ENCODE measurements at regions not wholly inside any gene's neighbourhood (a gene's known extent, or its start where the extent isn't known, plus 50 kb on each side); places are given as distances from the start of the nearest gene placed in this dataset.

DNA sequence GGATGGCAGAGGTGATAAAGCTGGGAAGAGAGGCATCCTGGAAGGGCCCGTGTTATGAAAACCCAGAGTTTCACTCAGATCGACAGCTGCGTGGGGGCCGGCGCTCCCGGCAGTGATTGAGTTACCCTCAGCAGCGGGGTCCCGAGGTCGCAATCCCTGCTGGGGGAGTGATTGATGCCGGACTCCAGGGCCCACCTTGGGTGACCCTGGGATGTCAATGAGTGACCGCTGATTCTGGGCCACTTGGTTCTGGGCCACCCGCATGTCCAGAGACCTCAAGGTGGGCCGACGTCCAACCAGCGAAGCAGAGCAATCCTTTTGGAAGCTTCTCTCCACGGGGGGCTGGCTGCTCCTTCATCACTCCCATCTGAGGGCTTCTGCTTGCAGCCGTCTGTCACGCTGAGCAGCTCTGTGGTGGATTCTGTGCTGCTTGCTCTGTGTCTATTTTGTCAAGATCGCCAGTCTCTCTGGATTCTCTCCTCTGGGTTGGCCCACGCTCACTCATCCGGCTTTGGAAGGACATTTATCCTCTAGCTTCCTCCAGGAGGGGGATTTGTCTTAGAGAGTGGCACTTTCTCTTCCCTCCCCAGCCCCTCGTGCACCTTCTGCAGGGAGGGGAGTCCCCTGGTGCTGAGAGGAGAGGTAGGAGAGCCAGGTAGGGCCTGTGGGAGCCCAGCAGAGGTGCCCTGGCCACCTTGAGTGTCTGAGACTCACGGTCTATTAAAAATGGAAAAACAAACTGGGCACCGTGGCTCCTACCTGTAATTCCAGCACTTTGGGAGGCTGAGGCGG lies 110.9 kb upstream of the C1orf174 start:
- no peak for DNase-seq (ENCODE audit: low spot score in 2 of 2)
- FAIRE-seq = no peak

DNA sequence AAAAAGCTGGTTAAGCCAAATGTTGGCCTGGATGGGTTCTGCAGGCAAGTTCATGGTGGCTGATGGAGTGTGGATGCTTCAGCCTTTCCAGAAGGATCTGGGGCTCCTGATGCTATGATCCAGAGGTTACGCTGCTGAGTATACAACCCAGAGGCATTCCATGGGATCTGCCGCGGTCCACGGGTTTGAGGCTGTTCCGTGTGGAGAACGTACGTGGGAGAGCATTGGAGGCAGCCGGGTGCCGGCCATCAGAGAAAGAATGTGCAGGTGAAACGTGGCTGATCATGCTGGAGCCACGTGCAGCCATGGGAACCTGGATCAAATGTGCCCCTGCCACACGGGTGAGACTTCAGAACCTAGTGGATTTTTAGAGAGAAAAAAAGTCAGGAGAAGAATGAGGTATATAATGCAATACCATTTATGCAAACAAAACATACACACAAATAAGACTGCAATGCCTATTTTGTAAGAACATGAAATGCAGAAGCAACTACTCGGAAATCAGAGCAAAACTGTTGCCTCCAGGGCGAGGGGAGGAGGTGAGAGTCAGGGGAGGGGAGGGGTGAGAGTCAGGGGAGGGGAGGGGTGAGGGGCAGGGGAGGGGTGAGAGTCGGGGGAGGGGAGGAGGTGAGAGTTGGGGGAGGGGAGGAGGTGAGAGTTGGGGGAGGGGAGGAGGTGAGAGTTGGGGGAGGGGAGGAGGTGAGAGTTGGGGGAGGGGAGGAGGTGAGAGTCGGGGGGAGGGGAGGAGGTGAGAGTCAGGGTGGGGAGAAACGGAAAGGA lies 116.5 kb upstream of the C1orf174 start:
- FAIRE-seq (no peak), DNase-seq (ENCODE audit: low spot score in 2 of 2) (no peak)

DNA sequence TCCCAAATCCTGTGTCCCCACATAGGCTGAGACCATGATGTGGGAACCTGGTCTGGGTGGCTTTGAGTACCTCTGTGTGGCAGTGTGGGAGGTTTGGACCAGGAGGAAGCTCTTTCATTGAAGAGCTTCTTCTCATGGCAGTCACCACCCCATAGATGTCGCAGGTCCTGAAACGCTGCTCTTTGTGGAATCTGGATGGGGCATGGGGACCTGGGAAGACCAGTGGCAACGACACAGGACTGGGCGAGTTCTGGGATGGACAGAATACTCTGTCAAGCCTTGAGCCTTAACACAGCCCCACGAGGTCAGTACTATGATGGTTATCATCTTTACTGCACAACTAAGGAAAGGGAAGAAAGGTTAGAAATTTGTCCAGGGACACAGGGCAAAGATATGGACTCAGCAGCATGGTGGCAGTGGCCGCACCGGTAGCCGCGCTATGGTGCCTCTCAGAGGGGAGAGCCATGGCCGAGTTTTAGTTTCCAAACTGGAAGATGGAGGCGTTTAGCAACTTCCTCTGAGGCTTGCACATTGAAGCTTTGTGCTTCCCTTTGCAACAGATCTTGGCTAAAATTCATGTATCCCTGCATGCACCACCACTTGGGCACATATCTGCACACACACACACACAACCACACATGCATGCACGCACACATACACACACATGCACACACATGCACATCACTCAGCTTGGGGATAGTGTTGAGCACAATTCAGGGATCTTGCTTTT lies 117.7 kb upstream of the C1orf174 start:
- DNase-seq (ENCODE audit: low spot score in 2 of 2) = no peak
- FAIRE-seq = no peak

DNA sequence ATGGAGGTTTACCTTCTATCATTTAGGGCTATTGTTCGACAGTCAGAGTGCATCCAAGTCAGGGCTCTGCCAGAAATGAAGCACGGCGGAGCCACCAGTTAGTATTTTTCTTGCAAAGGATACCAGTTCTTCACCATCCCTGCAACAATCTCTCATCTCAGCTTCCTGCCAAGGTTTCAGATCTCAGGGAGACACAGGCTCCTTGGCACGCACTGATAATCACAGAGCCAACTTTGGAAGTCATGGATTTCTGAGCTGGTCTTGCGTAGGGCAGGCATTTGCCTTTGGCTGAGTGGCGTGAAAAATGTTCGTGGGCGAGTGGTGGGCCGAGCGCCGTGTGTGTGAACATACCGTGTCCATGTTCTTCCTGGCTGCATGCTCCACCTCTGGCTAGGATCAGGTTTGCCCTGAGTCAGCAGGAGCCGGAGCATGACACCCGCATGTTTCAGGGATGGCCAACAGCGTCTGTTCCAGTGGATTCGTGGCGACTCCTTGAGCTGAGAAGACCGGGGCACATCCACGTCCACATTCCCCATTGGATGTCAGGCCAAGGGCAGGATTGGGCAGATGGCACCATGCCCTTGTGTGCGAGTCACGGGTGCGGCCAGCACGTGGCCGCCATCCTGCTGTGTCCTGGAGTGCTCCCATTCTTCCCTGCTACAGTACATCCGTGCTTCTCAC lies 118.5 kb upstream of the C1orf174 start:
- FAIRE-seq = no peak
- no peak for DNase-seq (ENCODE audit: low spot score in 2 of 2)

DNA sequence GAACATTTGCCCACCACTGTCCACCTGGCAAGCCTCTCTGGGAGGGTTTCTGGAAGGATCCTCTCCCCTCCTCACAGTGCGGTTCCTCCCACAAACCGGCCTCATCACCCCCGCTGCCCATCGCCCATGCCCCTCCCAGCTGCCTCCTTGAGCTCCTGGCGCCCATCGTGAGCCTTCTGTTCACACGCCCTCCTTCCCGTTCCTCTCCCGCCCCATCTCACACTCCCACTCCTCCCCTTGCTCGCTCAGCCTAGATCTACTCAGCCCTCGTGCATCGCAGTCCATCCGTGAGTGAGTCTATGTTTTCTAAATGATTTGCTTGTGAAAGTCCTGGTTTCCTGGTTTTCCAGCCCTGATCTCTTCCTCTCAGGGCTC lies 119.1 kb upstream of the C1orf174 start:
- FAIRE-seq (no peak), DNase-seq (ENCODE audit: low spot score in 2 of 2) (no peak)

DNA sequence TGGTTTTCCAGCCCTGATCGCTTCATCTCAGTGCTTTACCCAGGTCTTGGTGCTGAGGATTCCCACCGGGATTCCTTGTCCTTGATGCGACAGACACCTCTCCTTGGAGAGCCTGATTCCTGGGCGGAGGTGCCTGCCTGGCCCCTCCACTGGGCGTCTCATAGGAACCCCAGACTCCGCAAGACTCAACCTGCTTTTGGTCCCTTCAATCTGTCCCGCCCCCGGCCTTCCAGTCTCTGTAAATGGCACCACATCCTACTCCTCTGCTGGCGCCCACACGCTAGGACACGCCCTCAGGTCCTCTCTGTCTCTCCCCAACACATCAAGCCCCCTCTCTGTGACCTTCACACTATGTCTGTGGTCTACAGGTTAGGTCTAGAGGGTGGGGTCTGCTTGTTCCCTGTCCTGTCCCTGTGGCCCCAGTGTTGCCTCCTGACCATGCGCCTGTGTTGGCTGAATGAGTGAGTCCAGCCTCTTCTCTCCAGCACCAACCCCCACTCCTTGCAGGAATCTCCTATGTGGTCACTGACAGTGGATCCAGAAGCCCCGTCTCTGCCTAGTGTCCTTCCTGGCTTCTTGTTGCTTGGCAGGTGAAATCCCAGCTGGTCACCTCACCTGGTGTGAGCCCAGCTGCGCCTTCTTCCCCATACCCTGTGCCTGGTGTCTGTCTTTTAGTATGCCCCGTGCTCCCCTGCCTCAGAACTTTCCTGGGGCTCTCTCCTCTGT lies 119.7 kb upstream of the C1orf174 start:
- DNase-seq (ENCODE audit: low spot score in 2 of 2) (no peak), FAIRE-seq (no peak)

DNA sequence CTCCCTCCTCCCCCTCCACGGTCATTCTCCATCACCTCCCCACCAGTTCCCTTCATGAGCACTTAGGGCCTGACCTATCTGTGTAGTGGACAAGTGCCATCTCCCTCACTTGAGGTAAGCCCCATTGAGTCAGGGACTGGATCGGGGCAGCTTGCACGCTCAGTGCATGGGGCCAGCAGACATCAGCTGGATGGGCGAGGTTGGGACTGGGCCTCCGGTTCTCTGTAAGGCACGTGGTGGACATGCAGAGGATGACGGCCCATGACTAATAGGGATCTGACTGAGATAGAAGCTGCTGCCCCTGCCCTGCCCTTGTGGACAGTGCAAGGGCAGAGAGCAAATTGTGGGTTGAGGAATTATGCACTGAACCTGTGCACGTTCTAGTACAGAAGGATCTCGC lies 120.4 kb upstream of the C1orf174 start:
- DNase-seq (ENCODE audit: low spot score in 2 of 2) (no peak), FAIRE-seq (no peak)

DNA sequence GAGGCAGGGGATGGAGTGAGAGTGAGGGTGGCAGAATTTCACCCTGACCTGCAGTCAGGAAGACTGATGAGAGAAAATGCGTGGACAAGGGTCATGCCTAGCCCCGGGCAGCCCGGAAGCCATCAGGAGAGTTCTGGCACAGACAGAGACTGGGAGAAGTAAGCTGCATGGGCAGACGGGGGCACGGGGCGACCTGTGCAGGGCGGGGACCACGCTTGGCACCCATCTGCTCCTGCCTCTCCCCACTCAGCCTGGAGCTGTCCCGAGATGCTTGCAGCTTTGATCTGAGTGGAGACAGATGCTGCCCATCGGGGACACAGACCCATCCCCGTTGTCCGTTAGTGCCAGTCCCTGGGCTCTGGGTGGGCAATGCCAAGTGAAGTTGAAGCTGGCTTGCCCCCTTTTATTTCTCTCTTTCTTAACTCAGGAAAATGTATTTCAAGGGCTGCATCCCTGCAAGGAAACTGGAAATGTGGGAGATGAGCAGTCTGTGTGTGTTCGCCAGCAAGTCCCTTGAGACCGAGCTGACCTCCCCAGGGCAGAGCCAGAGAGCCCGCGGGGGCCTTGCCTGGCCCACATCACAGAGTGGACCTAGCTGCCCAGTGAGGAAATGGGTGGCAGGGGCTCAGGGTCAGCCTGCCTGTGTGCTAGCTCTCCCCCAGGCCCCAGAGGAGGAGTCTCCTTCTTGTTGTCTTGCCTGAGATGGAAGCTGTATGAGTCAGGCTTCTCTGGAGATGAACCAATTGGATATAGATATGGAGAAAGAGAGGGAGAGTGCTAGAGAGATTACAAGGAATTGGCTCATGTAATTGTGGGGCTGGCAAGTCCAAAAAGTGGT lies 121.3 kb upstream of the C1orf174 start:
- FAIRE-seq = no peak
- DNase-seq (ENCODE audit: low spot score in 2 of 2) = no peak

DNA sequence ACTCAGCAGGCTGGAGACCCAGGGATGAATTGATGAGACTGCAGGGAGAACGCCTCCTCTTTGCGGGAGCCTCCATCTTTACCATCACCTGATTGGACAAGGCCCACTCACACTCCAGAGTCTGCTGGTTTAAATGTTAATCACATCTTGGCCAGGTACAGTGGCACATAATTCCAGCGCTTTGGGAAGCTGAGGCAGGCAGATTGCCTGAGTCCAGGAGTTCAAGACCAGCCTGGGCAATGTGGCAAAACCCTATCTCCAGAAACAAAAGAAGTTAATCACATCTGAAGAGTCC lies 121.8 kb upstream of the C1orf174 start:
- FAIRE-seq = no peak

DNA sequence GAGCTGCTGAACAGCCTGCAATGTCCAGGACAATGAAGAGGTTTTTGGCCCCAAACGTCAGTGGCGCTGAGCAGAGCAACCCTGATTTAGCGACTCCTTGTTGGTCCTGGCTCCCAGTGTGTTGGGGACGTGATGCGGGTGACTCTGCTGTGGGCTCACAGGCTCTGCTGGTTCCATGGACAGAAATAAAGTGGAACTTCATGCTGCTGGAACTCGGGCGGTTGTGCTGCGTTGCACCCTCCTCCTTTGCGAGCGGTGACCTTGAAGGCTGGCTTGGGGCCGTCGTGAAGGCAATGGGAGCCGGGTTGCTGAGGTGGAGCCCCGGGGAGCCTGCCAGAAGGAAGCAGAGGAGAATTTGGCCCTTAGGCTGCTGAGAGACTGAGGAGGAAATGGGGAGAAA lies 122.6 kb upstream of the C1orf174 start:
- DNase-seq (ENCODE audit: low spot score in 2 of 2) = no peak
- no peak for FAIRE-seq

More for the DNA sequence above, 121.8 kb upstream of the C1orf174 start:
- no peak for DNase-seq (ENCODE audit: low spot score in 2 of 2)

DNA sequence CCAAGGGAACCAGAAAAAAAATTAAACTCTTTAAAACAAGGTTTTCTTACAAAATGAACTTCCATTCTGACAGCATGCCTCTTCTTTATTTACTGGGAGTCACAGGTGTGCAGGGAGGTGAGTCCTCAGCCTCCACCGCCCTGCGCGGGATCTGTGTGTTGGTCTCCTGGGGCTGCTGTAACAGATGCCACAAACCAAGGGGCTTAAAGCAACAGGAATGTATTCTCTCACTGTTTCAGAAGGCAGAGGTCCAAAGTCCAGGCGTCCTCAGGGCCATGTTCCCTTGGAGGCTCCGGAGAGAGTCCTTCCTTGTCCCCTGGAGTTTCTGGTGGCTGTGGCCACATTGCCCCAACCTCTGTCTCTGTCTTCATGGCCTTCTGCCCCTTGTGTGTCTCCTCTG lies 123.6 kb upstream of the C1orf174 start:
- DNase-seq (ENCODE audit: low spot score in 2 of 2) (no peak), FAIRE-seq (no peak)

DNA sequence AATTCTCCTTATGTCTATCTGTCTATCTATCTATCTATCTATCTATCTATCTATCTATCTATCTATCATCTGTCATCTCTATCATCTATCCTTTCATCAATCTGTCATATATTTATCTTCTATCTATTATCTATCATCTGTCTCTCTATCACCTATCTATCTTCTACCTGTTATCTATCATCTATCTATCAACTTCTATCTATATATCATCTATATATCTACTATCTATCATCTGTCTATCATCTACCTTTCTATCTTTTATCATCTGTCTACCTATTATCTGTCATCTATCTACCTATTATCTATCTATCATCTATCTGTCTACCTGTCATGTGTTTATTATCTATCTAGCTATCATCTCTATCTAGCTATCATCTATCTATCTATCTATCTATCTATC lies 124.7 kb upstream of the C1orf174 start:
- FAIRE-seq = no peak
- DNase-seq (ENCODE audit: low spot score in 2 of 2) = no peak

DNA sequence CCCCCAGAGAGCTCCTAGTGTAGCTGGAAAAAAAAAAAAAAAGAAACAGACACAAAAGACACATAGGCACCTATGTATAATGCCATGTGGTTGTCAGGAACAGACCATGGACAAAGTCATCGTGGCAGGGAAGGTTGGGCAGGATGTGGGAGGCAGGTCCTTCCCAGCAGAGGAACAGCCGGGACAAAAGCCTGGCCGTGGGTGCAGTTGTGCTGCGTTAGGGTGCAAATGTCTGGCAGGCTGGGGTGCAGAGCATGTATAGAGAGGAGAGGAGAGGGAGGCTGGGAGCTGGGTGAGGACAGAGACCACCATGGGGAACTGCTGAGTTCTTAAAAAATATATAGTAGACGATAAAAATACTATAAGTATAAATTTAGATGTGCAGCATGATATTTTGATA lies 125.7 kb upstream of the C1orf174 start:
- no peak for FAIRE-seq

DNA sequence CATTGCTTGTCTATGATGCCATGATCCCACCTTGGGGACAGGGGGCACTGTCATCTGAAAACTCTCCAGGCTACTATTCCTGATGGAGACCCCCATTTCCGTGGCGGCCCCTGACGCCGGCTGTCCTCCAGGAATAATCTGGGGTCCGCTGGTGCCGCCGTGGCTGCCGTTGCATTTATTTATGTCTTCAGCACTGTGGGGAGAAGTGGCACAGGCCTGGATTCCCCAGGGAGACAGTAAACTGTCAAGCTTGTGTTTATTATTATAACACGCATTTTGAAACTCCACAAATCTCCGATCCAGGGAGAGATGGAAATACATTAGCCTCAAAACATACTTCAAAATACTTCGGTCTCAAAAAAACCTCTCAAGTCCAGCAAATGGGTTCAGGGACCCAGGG lies 126.9 kb upstream of the C1orf174 start:
- DNase-seq (ENCODE audit: low spot score in 2 of 2) (no peak), FAIRE-seq (no peak)

More for the DNA sequence above, 125.7 kb upstream of the C1orf174 start:
- no peak for DNase-seq (ENCODE audit: low spot score in 2 of 2)

DNA sequence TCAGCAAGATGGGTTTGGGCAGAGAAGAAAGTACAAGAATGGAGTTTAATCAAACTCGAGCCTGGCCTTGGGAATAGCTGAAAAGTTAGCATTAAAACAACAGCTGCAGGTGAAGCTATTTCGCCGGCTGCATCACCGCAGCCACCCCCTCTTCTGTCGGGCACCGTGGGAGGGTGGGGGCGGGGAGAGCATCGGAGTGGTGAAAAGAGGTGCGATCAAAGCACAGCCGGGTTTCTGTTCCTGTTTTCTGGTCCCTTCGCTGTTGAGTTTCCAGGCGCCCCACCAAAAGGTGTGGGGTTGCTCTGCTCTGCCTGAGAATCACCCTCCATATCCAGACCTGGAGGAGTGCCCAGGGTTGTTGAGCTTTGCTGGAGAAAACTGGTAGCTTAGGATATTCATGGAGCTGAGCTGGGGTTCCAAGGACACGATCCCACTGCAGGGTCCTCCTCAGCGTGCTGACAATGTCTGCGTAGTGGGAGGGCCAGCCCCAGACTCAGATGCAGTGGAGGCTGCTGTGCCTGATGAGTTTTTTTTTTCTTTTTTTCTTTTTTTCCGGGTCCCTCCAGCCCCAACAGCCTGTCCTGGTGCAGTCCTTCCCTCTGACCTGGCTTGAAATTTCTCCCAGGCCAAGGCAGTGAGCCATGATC lies 127.5 kb upstream of the C1orf174 start:
- DNase-seq (ENCODE audit: low spot score in 2 of 2) (no peak), FAIRE-seq (no peak)

DNA sequence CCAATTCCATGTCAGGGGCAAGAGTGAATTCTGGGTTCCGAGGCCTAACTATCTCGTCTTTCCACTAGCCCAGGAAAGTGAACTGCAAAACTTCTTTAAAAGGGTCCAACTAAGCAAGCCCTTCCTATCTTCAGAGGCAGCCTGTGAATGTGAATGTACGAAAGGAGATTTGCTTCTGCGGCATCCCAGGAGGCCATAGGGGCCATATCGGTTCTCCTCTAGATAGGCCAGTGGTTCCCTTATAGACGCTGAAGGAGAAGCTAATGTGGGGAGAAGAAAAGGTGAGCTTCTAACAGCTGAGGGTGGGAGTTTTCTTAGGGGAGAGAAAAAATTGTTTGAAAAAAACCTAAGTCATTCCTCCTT lies 128.0 kb upstream of the C1orf174 start:
- no peak for DNase-seq (ENCODE audit: low spot score in 2 of 2)
- no peak for FAIRE-seq

DNA sequence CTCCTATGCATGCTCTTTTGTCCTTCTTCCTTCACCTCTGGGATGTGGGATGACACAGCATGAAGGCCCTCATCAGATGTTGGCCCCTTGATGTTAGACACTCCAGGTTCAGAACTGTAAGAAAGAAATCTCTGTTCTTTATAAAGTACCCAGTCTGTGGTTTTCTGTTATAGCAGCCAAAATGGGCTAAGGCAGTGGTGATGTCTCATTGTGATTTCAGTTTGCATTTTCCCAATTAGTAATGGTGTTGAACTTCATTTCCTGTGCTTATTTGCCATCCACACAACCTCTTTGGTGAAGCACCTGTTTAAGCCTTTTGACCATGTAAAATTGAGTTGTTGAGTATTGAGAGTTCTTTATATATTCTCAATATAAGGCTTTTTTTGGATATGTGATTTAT lies 129.3 kb upstream of the C1orf174 start:
- no peak for FAIRE-seq
- DNase-seq (ENCODE audit: low spot score in 2 of 2) = no peak

DNA sequence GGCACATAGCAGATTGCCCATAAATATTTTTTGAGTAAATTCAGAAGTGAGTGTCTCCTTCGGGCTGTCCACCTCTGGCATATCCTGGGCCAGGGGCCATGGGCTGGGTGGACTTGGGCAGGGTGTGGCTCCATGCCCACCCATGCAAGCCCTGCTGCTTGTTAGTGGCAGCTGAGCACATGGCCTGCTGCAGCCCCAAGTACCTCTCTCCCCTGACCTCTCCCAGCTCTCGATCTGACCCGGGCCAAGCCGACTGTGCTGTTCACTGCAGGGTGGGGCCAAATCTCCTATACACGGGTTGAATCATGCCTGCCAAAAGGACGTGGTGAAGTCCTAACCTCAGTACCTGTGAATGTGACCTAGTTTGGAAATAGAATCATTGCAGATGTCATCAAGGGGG lies 132.5 kb upstream of the C1orf174 start:
- FAIRE-seq = no peak
- DNase-seq (ENCODE audit: low spot score in 2 of 2) = no peak

DNA sequence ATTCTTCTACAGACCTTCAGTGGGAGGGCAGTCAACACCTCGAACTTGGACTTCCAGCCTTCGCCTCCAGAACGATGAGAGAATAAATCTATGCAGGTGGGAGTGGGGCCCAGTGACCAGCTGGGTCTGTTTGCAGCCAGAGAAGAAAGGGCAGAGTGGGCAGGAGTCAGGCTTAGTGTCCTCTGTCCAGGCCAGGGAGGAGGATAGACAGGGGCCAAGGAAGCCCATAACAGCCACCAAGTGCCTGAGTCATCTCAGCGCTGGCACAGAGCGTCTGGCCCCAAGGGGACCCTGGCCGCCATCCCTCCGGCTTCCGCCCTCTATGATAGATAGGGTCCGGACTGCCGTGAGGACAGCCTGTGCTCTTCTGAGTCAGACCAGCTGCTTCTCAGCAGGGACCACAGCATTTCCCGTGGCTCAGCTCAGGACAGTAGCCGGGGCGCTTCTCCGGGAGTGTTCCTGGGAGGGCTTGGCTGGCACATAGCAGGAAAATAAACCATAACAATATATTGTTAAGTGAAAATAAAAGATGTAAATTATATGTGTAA lies 133.1 kb upstream of the C1orf174 start:
- FAIRE-seq (no peak), DNase-seq (ENCODE audit: low spot score in 2 of 2) (no peak)
